ENCODE measurements at regions not wholly inside any gene's neighbourhood (a gene's known extent, or its start where the extent isn't known, plus 50 kb on each side); places are given as distances from the start of the nearest gene placed in this dataset.
A peak's percentile ranks its signal among the peaks of the same experiment; 100 is the strongest.

DNA sequence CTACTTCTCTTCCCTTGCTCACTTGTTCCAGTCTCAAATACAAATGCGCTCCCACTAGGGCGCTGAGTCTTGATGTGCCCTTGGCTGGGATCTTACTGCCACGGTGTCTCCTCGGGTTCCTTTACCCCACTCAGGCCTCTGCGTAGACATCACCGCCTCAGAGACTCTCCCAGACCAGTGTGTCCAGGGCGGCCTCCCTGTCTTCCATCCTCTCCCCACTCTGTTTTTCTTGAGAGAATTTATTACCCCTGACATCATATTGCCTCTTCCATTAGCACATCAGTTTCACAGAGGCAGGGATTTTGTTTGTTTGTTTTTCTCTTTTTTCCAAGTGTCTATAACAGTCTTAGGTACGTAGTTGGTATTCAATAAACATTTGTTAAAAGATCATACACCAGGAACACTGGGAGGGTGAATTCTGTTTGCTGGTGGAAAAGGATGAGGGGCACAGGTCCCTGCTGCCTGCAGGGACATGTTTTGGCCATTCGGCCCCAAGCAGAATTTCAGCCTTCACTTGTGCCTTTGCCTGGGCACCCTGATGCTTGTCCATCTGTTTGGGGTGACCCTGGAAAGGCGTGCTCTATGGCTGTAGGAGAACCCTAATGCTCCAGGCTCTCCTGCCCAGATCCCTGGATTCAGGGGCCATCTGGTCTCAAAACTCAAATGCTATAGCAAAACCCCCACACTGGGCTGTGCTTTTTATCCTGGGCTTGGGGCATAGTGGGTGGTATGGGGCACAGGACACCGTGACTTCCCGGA, 55.0 kb downstream of the RPL37A start:
- Histone ChIP-seq H3K4me3 (no peak overlapping the region), H3K27ac (peak overlapping the region; percentile 64 to 86)
- TF ChIP-seq, protein P1, sequence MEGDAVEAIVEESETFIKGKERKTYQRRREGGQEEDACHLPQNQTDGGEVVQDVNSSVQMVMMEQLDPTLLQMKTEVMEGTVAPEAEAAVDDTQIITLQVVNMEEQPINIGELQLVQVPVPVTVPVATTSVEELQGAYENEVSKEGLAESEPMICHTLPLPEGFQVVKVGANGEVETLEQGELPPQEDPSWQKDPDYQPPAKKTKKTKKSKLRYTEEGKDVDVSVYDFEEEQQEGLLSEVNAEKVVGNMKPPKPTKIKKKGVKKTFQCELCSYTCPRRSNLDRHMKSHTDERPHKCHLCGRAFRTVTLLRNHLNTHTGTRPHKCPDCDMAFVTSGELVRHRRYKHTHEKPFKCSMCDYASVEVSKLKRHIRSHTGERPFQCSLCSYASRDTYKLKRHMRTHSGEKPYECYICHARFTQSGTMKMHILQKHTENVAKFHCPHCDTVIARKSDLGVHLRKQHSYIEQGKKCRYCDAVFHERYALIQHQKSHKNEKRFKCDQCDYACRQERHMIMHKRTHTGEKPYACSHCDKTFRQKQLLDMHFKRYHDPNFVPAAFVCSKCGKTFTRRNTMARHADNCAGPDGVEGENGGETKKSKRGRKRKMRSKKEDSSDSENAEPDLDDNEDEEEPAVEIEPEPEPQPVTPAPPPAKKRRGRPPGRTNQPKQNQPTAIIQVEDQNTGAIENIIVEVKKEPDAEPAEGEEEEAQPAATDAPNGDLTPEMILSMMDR (IDR thresholded peaks at IDR 0.05): no peak
- DNase-seq (ENCODE audit: low spot score): no peak

DNA sequence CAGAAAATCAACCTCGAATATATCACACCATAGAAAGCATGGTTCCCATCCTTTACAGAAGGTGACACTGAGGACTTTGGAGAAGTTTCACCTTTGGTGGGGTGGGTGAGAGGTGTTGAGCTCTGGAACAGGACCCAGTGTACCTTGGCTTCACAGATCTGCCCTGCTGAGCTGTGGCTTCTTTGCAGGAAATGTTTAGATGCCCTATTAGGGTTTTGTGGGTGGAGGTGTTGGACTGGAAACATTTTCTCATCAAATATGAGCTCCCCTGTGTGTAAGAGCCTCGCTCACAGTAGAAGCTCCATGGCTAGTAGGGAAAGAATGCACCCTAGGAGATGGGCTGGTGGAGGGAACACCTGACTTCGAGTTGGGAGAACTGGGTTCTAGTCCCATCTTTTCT, 55.6 kb downstream of the RPL37A start:
- DNase-seq (ENCODE audit: low spot score): no peak
- H3K4me3 ChIP-seq: no peak overlapping the region
- H3K27ac ChIP-seq: peak overlapping the region; percentile 64 to 86
- TF ChIP-seq, protein P1 (IDR thresholded peaks at IDR 0.05): no peak

DNA sequence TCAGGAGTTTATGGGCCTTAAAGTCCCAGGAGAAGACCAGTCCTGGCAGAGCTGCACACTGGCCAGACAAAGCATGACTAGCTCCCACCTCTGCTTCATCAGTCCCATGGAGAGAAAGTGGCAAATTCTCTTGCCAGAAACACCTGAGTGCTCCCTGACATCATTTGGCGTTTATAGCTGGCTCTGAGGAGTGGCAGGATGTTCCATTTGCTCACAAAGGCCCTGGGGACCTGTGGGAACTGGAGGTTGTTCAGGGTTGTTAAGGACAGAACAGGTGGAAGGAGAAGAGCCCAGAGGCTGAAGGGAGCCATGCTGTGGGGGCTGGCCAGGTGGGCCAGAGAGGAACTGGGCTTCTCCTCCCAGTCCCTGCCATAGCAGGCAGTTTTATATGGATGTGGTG, 56.1 kb downstream of the RPL37A start:
- no peak overlapping the region for H3K4me3 ChIP-seq
- peak overlapping the region; percentile 64 to 86 for H3K27ac ChIP-seq
- no peak for DNase-seq (ENCODE audit: low spot score)
- TF ChIP-seq, protein P1 (IDR thresholded peaks at IDR 0.05): no peak

DNA sequence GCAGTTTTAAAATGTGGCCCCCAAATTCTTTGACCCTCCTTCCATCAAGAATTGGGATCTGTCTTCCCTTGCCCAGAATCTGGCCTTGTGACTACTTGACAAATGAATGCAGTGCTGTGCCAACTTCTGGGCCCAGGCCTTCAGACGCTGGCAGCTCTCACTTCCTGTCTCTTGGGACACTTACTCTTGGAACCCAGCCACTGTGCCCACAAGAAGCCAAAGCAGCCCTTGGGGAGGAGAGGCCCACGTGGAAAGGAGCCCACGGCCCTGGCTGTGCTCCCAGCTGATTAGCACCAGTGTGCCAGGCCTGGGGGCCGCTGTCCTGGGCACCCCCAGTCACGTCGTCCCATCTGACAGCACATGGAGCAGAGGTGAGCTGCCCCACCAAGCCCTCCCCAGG, 56.6 kb downstream of the RPL37A start:
- TF ChIP-seq, protein P1 (IDR thresholded peaks at IDR 0.05): no peak
- DNase-seq (ENCODE audit: low spot score): peak; percentile 94
- H3K27ac ChIP-seq: peak overlapping the region; percentile 64 to 86
- H3K4me3 ChIP-seq: no peak overlapping the region

DNA sequence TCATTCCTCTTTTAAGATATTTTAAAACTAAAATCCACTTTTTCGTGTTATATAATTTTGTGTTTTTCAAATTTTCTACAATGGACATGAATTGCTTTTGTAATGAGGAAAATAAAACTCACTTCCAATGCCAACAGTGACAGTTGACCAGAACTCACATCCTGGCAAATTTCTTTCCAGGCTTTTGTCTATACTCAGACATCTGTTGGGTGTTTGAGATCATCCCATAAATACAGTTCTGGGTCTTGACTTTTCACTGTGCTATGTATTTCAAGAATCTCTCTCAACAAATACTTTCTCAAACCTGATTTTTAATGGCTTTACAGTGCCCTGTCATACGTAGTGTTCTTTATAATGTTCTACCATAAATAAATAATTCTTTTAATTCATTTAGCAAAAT, 57.6 kb downstream of the RPL37A start:
- DNase-seq (ENCODE audit: low spot score): no peak
- H3K27ac ChIP-seq: no peak overlapping the region
- H3K4me3 ChIP-seq: no peak overlapping the region
- TF ChIP-seq, protein P1 (IDR thresholded peaks at IDR 0.05): no peak

DNA sequence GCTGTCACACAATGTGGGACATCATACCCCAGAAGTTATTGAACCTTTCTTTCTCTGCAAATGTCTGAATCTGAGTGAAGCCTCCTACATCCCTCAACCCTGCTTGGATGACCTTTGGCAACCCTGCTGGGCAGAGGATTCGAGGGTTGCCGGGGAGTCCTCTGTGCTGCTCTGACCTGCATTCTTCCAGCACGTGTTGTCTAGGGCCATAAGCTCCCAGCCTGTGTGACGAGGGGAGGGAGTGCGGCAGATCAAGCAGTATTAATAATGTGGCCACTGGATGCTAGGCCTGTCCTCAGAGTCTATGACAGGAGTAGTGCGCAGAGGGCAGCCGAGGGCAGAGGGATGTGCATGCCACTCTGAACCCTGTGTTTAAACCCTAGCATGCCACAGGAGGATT, 58.8 kb downstream of the RPL37A start:
- Histone ChIP-seq H3K4me3 (no peak overlapping the region), H3K27ac (peak overlapping the region in 1 of 2 donors; percentile 54)
- TF ChIP-seq, protein P1 (IDR thresholded peaks at IDR 0.05): no peak
- DNase-seq (ENCODE audit: low spot score): no peak

DNA sequence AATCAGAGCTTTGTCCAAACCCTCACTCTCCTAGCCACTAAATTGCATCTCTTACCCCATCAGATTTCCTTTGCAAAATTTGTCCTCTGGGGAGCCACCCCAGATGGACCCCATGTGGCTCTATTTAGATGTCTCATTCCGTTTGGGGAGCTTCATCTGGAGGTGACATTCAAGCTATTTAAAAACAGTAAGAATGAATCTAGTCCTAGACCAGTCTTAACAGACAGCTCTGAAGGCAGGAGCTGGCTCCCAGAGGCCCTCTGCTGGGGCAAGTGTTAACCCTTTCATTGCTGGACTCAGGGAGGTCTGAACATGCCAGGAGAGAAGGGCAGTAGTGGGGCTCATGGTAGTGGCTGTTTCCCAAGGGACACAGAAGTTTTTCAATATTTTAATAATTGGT, 59.2 kb downstream of the RPL37A start:
- no peak for DNase-seq (ENCODE audit: low spot score)
- Histone ChIP-seq H3K4me3 (no peak overlapping the region), H3K27ac (peak overlapping the region in 1 of 2 donors; percentile 54)
- TF ChIP-seq, protein P1 (IDR thresholded peaks at IDR 0.05): no peak
